ENCODE measurements at regions not wholly inside any gene's neighbourhood (a gene's known extent, or its start where the extent isn't known, plus 50 kb on each side); places are given as distances from the start of the nearest gene placed in this dataset.

- no peaks in the 10 kb centered on the region for H3K27me3 ChIP-seq (ENCODE audit: low read length)
- no peaks in the 10 kb centered on the region for H4K20me1 ChIP-seq (ENCODE audit: low read length)
- no peak for TF ChIP-seq EZH2 (IDR thresholded peaks at IDR 0.05; ENCODE audit: low read length, unreplicated experiment)
- TF ChIP-seq EZH2phosphoT487 (IDR thresholded peaks at IDR 0.05; ENCODE audit: borderline replicate concordance, low read length), result no peak
- TF ChIP-seq CTCF (conservative IDR thresholded peaks at IDR 0.05; ENCODE audit: low read depth, low read length), result no peak
- H3F3A ChIP-seq (ENCODE audit: low read length, unreplicated experiment), result no peaks in the 10 kb centered on the region
- no peaks in the 10 kb centered on the region for H3K9me3 ChIP-seq (ENCODE audit: low read length)
- H3K4me2 ChIP-seq (ENCODE audit: low read length), result no peak overlapping the region
- no TSS peak for BruUV-seq (replicated peaks)
- H3K4me3 ChIP-seq (ENCODE audit: low read length), result no peak overlapping the region
- intact Hi-C loops (cut with micrococcal nuclease), result no loop called here
- POLR2A ChIA-PET (ENCODE audit: unreplicated experiment), result no interaction called here
- H3K9me2 ChIP-seq (replicated peaks; ENCODE audit: low read length), result no peaks in the 10 kb centered on the region
- ATAC-seq, result no peak
- no peak overlapping the region for H3K27ac ChIP-seq (ENCODE audit: low read length)
- CTCF ChIA-PET, result no interaction called here
- H3K9ac ChIP-seq (ENCODE audit: low read length), result no peak overlapping the region
- H3K4me1 ChIP-seq (ENCODE audit: insufficient read depth, low read length), result no peaks in the 10 kb centered on the region
- DNase-seq, result no peak
- no peaks in the 10 kb centered on the region for H3K79me2 ChIP-seq (ENCODE audit: low read length)
- H2AFZ ChIP-seq (ENCODE audit: low read length), result no peak overlapping the region
- no peaks in the 10 kb centered on the region for H3K36me3 ChIP-seq (ENCODE audit: low read depth, low read length)
These were observed 536.6 kb upstream of the USP24 start for GRCh38 chr1:55751776-55752175.

GRCh38 chr1:55750628-55750995 is 535.4 kb upstream of the USP24 start:
- DNase-seq (no peak), ATAC-seq (no peak)
- H3K9me3 ChIP-seq (ENCODE audit: low read length), result no peaks in the 10 kb centered on the region
- no TSS peak for BruUV-seq (replicated peaks)
- H3K27ac ChIP-seq (ENCODE audit: low read length), result no peak overlapping the region
- ChIA-PET POLR2A (ENCODE audit: unreplicated experiment) (no interaction called here), CTCF (no interaction called here)
- H3K79me2 ChIP-seq (ENCODE audit: low read length), result no peaks in the 10 kb centered on the region
- H3K36me3 ChIP-seq (ENCODE audit: low read depth, low read length), result no peaks in the 10 kb centered on the region
- H3K9me2 ChIP-seq (replicated peaks; ENCODE audit: low read length), result no peaks in the 10 kb centered on the region
- H3K4me3 ChIP-seq (ENCODE audit: low read length), result no peak overlapping the region
- no peak overlapping the region for H2AFZ ChIP-seq (ENCODE audit: low read length)
- no peaks in the 10 kb centered on the region for H3K27me3 ChIP-seq (ENCODE audit: low read length)
- H3K4me2 ChIP-seq (ENCODE audit: low read length), result no peak overlapping the region
- no peaks in the 10 kb centered on the region for H3F3A ChIP-seq (ENCODE audit: low read length, unreplicated experiment)
- H3K9ac ChIP-seq (ENCODE audit: low read length), result no peak overlapping the region
- TF ChIP-seq CTCF (conservative IDR thresholded peaks at IDR 0.05; ENCODE audit: low read depth, low read length), result no peak
- TF ChIP-seq EZH2phosphoT487 (IDR thresholded peaks at IDR 0.05; ENCODE audit: borderline replicate concordance, low read length), result no peak
- no peak for TF ChIP-seq EZH2 (IDR thresholded peaks at IDR 0.05; ENCODE audit: low read length, unreplicated experiment)
- intact Hi-C loops (cut with micrococcal nuclease), result no loop called here
- H4K20me1 ChIP-seq (ENCODE audit: low read length), result no peaks in the 10 kb centered on the region
- no peaks in the 10 kb centered on the region for H3K4me1 ChIP-seq (ENCODE audit: insufficient read depth, low read length)

GRCh38 chr1:55749975-55750627 is 534.9 kb upstream of the USP24 start:
- Histone ChIP-seq H3K9me3 (ENCODE audit: low read length) (no peaks in the 10 kb centered on the region), H3K27me3 (ENCODE audit: low read length) (no peaks in the 10 kb centered on the region), H3K79me2 (ENCODE audit: low read length) (no peaks in the 10 kb centered on the region), H4K20me1 (ENCODE audit: low read length) (no peaks in the 10 kb centered on the region), H3K9me2 (replicated peaks; ENCODE audit: low read length) (no peaks in the 10 kb centered on the region), H3K4me2 (ENCODE audit: low read length) (no peak overlapping the region), H3F3A (ENCODE audit: low read length, unreplicated experiment) (no peaks in the 10 kb centered on the region), H3K9ac (ENCODE audit: low read length) (no peak overlapping the region), H2AFZ (ENCODE audit: low read length) (no peak overlapping the region), H3K4me1 (ENCODE audit: insufficient read depth, low read length) (no peaks in the 10 kb centered on the region), H3K4me3 (ENCODE audit: low read length) (no peak overlapping the region), H3K36me3 (ENCODE audit: low read depth, low read length) (no peaks in the 10 kb centered on the region), H3K27ac (ENCODE audit: low read length) (no peak overlapping the region)
- ATAC-seq (no peak), DNase-seq (no peak)
- ChIA-PET CTCF (no interaction called here), POLR2A (ENCODE audit: unreplicated experiment) (no interaction called here)
- BruUV-seq (replicated peaks), result no TSS peak
- intact Hi-C loops (cut with micrococcal nuclease), result no loop called here
- TF ChIP-seq CTCF (conservative IDR thresholded peaks at IDR 0.05; ENCODE audit: low read depth, low read length), result no peak
- TF ChIP-seq EZH2phosphoT487 (IDR thresholded peaks at IDR 0.05; ENCODE audit: borderline replicate concordance, low read length), result no peak
- TF ChIP-seq EZH2 (IDR thresholded peaks at IDR 0.05; ENCODE audit: low read length, unreplicated experiment), result no peak
